Pulmonary artery endothelial cell (primary cell): ENCODE measurements at regions not wholly inside any gene's neighbourhood (a gene's known extent, or its start where the extent isn't known, plus 50 kb on each side); places are given as distances from the start of the nearest gene placed in this dataset.
"Not testable (repeated sequence)": the region's sequence is repeated elsewhere in the genome, so short reads cannot be mapped to it uniquely, and the experiment has no call there.

Experiments
- DNase-seq: peaks from one replicate; pipeline ENCODE4 v3.0.0-alpha.2; 2011; ENCODE audit warnings: low read depth, low spot score

- DNase-seq, result no peak
These were observed 214.8 kb downstream of the GLRX3 start for GRCh38 chr10:130350996-130351395.

DNA sequence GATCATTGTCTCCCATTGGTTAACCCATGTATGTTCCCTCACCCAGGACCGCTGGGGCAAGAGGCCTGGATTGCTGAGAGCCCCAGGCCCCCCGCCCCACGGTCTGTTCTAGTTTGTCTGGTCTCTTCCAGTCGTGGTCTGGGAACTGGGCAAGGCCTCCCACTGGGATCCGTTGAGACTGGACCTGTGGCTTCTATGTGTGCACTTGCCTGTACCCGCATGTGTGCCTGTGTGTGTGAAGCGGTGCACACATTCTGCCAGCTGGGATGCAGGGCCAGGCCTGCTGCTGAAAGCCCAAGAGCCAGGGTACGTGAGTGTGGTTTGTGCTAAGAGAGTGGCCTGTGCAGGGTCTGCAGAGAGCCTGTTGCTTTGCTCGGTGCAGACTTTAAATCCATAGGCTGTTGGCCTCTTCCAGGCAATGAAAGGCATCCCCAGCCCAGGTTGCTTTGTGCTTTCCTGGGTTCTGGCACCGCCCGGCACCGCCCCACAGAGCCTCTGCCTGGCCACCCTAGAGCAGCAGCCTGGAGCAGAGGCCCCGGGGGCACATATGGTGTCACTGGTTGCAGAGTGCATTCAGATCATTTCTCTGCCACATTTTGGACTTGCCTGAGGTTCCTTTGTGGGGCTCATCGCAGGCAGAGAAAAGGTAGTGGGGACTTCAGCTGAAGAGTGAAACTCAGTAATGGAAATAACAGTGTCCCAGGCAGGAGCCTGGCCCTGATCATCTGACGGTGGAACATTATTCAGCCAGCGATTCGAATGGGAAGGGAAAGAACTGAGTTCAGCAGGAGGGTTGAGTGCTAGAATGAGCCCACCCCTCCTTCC, 215.5 kb downstream of the GLRX3 start:
- DNase-seq, result no peak

DNA sequence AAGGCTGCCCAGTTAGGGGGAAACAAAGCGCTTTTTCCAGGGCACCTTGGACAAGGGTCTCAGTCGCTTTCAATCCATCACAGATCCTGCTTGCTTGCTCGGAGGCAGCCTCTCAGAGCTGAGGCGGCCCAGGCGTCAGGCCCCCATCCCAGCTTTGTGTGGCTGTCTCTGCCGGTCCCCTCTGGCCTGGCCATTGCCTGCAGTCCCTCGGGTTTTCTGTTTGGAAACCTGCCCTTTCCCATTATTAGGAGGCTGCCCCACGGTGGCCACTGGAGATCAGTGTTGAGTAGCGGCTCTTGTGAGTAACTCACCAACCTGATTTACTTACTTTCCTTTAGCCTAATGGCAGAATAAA, 216.1 kb downstream of the GLRX3 start:
- no peak for DNase-seq

GRCh38 chr10:130353928-130354572, 217.9 kb downstream of the GLRX3 start:
- no peak for DNase-seq

DNA sequence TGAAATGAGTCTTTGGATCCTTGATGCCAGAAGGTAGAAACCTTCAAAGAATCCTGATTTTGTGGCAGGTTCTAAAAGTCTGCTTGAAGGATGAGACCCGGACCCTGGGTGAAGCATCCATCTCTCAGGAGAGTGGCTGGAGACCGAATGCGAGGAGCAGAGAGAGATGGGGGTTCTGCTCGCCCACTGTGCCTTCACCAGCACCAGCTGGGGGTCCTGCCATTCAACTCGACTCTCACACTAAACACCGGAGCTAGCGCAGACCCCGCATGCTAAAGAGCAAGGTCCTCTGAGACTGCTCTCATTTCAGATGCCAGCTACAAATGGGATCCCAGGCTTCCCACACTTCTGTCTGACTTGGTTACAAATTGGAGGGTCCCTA, 218.4 kb downstream of the GLRX3 start:
- no peak for DNase-seq

- DNase-seq, result no peak
These were observed 219.0 kb downstream of the GLRX3 start for GRCh38 chr10:130354976-130355795.

GRCh38 chr10:130356429-130356828, 220.2 kb downstream of the GLRX3 start:
- not testable (repeated sequence) for DNase-seq

DNA sequence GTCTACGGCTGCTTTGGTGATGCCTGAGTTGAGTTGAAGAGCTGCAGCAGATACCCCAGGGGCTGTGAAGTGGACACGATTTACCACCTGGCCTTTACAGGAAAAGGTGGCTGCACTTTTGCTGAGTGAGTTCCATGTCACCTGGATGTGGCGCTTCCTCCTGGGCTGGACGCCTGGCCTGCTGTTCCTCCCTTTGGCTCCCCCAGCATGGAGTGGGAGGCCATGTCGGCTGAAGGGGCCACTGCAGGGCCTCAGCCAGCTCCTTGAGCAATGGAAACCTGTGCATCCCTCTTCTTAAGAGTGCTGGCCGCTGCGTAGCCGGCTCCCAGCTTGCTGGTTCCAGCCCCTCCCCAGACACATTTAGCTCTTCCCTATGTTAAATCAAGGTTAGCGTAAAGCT, 221.0 kb downstream of the GLRX3 start:
- DNase-seq, result no peak

- DNase-seq, result no peak
These were observed 221.8 kb downstream of the GLRX3 start for GRCh38 chr10:130357951-130358350.

DNA sequence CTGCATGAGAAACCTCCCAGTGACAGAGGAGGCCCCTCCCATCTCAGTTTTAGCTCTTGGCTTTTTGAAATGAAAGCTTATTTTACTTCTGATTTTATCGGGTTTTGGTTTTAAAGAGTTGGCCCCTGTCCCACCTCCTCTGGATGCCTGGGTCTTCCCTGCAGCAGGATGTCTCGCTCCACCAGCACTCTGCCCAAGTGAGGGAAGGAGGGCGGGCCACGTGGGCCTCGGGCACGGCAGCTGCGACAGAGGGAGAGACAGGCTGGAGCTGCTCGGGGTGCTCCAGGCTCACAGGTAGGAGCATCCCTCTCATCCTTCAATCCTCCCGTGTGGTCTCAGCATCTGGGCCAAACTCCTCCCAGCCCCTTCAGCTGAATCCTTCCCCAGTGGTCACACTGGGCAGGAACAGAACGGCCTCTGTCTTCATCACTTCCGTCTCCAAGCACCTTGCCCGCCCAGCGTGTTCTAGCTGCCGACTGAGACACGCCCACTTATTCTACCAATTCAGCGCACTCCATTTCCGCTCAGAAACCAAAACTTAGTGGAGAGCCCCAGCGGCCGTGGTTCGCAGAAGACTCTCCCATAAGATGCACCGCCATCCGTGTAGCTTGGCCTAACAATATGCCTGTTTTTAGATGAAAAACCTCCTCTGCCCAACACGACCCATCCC, 222.9 kb downstream of the GLRX3 start:
- DNase-seq, result no peak

- DNase-seq, result no peak
These were observed 223.5 kb downstream of the GLRX3 start for GRCh38 chr10:130359711-130360110.

GRCh38 chr10:130360826-130361311, 224.7 kb downstream of the GLRX3 start:
- DNase-seq, result no peak

DNA sequence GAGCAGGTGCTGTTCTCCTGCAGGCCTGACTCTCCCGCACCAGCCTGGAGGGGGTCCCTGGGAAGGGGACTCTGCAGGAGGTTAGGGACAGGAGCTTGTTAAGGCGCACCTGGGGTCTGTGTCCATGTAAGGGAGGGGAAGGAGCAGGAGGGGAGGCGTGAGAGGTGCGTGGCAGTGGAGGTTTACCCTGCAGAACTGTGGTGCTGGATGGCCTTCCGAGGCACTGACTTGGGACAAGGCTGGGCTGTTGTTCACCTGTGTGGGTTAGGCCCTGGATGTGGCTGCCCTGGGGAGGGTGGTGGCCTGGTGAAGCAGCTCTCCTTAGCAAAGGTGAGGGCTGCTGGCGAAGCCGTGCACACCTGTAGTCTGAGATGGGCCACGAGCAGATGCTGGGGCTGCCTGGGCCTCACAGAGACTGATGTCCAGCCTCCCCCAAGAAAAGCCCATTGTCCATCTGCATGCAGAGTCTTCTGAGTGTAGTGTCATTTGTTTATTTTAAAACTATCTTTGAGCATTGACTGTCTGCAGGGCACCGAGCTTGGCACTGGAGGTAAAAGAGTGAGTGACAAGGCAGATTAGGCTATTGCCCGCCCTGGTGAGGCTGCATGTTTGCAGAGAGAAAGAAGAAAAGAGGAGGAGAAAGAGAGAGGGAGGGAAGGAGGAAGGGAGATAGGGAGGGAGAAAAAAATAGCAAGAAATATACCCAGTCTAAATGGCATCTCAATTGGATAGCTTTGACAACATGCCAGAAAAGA, 225.3 kb downstream of the GLRX3 start:
- no peak for DNase-seq

- DNase-seq, result no peak
These were observed 226.1 kb downstream of the GLRX3 start for GRCh38 chr10:130362308-130362761.

DNA sequence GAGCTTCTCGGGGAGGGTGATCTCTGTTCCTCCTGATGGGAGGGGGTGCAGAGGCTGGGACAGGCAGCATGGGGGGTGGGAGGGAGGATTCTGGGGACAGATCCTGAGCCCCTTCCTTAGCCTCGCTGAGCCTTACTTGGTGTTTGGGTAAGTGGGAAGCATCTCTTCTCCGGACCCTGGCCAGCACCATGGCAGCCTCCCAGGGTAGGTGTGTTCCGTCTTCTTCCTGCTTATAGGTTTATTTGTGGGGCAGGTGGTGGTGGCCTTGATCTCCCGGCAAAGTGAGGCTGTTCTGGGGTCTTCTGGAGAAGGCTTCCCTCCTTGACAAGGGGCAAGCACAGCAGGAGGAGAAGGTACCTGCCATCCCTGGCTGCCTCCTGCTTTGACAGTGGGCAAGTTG, 226.9 kb downstream of the GLRX3 start:
- no peak for DNase-seq

DNA sequence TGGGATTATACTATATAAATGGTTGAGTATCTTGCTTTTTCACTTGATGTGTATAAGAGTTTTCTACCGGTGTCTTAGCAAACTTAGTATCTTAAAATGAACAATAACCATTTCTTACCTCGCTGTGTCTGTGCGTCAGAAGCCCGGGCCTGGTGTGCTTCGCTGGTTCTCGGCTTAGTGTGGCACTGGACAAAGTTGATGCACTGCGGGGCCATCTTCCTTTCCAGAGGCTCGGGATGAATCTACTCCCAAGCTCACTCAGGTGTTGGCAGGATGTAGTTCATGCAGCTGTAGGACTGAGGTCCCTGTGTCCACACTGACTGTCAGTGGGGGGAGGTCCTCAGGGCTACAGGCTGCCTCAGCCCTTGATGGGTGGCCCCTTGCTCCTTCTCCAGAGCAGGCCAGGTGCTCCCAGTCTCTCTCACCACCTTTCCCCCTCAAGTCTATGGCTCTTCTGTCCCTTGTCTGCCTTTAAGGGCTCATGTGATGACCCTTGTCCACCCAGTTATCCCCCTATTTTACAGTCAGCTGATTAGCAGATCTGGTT, 227.8 kb downstream of the GLRX3 start:
- no peak for DNase-seq

DNA sequence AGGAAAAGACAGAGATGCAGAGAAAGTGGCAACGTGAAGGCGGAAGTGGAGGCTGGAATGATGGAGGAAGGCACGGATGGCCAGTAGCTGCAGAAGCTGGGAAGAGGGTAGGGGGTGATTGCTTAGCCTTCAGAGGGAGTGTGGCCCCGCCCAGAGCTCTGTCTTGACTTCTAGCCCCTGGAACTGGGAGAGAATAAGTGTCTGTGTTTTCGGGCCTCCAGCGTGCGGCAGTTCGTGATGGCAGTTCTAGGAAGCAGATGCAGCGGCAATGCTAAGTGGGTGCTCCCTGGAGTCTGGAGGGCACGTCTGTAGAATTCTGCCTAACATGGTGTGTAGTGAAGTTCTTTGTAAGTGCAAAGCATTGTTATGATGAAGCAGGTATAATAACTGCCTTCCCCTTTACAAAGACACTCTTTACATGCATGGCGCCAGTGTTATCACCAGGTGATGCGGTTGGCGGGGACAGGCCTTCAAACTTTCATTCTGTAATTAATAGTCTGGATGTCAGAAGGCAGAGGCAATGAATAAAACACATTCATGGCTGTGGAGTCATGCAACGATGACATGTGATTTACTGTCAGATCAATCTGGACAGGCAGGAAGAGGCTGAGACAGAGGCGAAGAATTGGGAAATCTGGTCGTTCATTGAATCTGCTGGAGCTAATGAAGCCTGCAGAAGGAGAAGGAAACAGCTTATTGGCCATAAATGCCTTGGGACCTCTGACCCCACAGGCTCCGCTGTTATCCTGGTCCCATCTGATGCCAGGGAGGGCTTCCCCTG, 228.6 kb downstream of the GLRX3 start:
- DNase-seq, result no peak

DNA sequence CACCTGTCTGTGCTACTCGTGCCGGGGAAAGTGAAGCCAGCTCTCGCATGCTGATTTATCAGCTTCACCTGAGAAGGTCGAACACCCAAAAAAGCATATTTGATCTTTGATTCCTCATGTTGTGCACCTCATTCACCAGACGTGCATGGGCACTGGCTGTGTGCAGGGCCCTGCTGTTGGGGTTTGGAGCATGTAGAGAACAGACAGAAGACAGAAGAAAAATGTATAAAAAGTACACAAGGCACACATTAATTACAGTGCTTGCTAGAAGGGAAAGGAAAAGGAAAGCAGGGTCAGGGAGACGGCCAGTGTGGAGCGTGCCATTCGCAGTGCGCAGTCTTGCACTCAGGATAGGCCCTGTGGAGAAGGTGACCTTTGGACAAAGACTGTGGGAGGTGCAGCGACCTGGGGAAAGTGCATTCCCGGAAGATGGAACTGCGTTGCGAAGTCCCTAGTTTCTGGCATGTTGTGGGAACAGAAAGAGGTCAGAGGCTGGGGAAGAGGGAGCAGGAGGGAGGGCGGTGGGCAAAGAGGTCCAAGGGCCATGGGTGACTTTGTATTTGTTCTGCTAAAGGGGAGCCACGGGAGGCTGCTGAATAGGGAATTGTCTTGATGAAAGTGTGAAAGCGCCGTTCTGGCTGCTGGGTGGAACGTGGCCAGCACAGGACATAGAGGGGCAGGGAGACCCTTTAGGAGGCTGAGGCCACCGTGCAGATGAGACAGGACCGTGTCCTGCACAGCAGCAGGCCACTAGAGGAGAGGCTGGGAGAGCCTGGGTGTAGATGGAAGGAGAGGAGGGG, 232.8 kb downstream of the GLRX3 start:
- DNase-seq, result no peak
